ENCODE measurements at regions not wholly inside any gene's neighbourhood (a gene's known extent, or its start where the extent isn't known, plus 50 kb on each side); places are given as distances from the start of the nearest gene placed in this dataset.

GRCh38 chr5:104739503-104739902 is 1176.9 kb upstream of the NUDT12 start:
- no peak for DNase-seq (ENCODE audit: low read depth in 2 of 3, low spot score in 2 of 3)

GRCh38 chr5:104736073-104736472 is 1173.5 kb upstream of the NUDT12 start:
- no peak for DNase-seq (ENCODE audit: low read depth in 2 of 3, low spot score in 2 of 3)

GRCh38 chr5:104734046-104734445 is 1171.5 kb upstream of the NUDT12 start:
- DNase-seq (ENCODE audit: low read depth in 2 of 3, low spot score in 2 of 3) = no peak

GRCh38 chr5:104733063-104733669 is 1170.6 kb upstream of the NUDT12 start:
- no peak for DNase-seq (ENCODE audit: low read depth in 2 of 3, low spot score in 2 of 3)

- no peak for DNase-seq (ENCODE audit: low read depth in 2 of 3, low spot score in 2 of 3)
Observed at GRCh38 chr5:104731331-104731730, 1168.7 kb upstream of the NUDT12 start.

GRCh38 chr5:104708027-104708426 is 1145.4 kb upstream of the NUDT12 start:
- DNase-seq (ENCODE audit: low read depth in 2 of 3, low spot score in 2 of 3) = no peak

- DNase-seq (ENCODE audit: low read depth in 2 of 3, low spot score in 2 of 3) = no peak
Observed at GRCh38 chr5:104706600-104706999, 1144.0 kb upstream of the NUDT12 start.

- DNase-seq (ENCODE audit: low read depth in 2 of 3, low spot score in 2 of 3) = no peak
Observed at GRCh38 chr5:104702212-104702611, 1139.6 kb upstream of the NUDT12 start.

GRCh38 chr5:104699438-104699837 is 1136.8 kb upstream of the NUDT12 start:
- no peak for DNase-seq (ENCODE audit: low read depth in 2 of 3, low spot score in 2 of 3)

- DNase-seq (ENCODE audit: low read depth in 2 of 3, low spot score in 2 of 3) = no peak
Observed at GRCh38 chr5:104661256-104661655, 1098.7 kb upstream of the NUDT12 start.

GRCh38 chr5:104659497-104659896 is 1096.9 kb upstream of the NUDT12 start:
- no peak for DNase-seq (ENCODE audit: low read depth in 2 of 3, low spot score in 2 of 3)

GRCh38 chr5:104652271-104652861 is 1089.8 kb upstream of the NUDT12 start:
- no peak for DNase-seq (ENCODE audit: low read depth in 2 of 3, low spot score in 2 of 3)

GRCh38 chr5:104650313-104651055 is 1087.9 kb upstream of the NUDT12 start:
- DNase-seq (ENCODE audit: low read depth in 2 of 3, low spot score in 2 of 3) = no peak

- no peak for DNase-seq (ENCODE audit: low read depth in 2 of 3, low spot score in 2 of 3)
Observed at GRCh38 chr5:104646416-104646815, 1083.8 kb upstream of the NUDT12 start.

GRCh38 chr5:104643320-104643719 is 1080.7 kb upstream of the NUDT12 start:
- no peak for DNase-seq (ENCODE audit: low read depth in 2 of 3, low spot score in 2 of 3)

- DNase-seq (ENCODE audit: low read depth in 2 of 3, low spot score in 2 of 3) = no peak
Observed at GRCh38 chr5:104635227-104635626, 1072.6 kb upstream of the NUDT12 start.

GRCh38 chr5:104628911-104629310 is 1066.3 kb upstream of the NUDT12 start:
- DNase-seq (ENCODE audit: low read depth in 2 of 3, low spot score in 2 of 3) = no peak

- no peak for DNase-seq (ENCODE audit: low read depth in 2 of 3, low spot score in 2 of 3)
Observed at GRCh38 chr5:104626122-104626521, 1063.5 kb upstream of the NUDT12 start.

GRCh38 chr5:104612005-104612404 is 1049.4 kb upstream of the NUDT12 start:
- no peak for DNase-seq (ENCODE audit: low read depth in 2 of 3, low spot score in 2 of 3)

GRCh38 chr5:104611135-104611767 is 1048.7 kb upstream of the NUDT12 start:
- DNase-seq (ENCODE audit: low read depth in 2 of 3, low spot score in 2 of 3) = no peak

- DNase-seq (ENCODE audit: low read depth in 2 of 3, low spot score in 2 of 3) = no peak
Observed at GRCh38 chr5:104606258-104606829, 1043.8 kb upstream of the NUDT12 start.

GRCh38 chr5:104599726-104600125 is 1037.1 kb upstream of the NUDT12 start:
- no peak for DNase-seq (ENCODE audit: low read depth in 2 of 3, low spot score in 2 of 3)
